Ureter (tissue), 1 donor: ENCODE measurements at regions not wholly inside any gene's neighbourhood (a gene's known extent, or its start where the extent isn't known, plus 50 kb on each side); places are given as distances from the start of the nearest gene placed in this dataset.

ENCODE experiments used
- DNase-seq: peaks from one replicate; pipeline ENCODE4 v3.0.0-alpha.2; 2020; ENCODE audit warnings: low spot score
- donor health status: DM: yes; HTN: yes; CAD: no.

- no peak for DNase-seq
These were observed 286.8 kb downstream of the LMO4 start for GRCh38 chr1:87615491-87615890.

GRCh38 chr1:87615901-87616300, 287.2 kb downstream of the LMO4 start:
- DNase-seq: no peak

DNA sequence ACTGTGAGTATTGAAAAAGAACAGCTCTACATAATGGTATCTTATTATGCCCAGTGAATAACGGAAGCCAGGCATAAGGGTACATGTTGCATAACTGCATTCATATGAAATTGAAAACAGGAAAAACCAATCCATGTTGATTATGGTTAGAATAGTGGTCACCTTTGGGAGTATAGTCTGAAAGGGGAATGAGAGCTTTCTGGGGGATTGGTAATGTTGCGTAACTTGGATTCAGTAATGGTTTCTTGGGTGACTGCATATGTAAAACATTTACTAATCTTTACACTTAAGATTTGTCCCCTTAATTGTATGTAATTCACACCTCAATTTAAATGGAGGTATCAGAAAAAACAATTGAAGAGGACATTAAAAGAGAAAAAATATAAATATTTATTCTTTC, 292.1 kb downstream of the LMO4 start:
- DNase-seq: no peak

DNA sequence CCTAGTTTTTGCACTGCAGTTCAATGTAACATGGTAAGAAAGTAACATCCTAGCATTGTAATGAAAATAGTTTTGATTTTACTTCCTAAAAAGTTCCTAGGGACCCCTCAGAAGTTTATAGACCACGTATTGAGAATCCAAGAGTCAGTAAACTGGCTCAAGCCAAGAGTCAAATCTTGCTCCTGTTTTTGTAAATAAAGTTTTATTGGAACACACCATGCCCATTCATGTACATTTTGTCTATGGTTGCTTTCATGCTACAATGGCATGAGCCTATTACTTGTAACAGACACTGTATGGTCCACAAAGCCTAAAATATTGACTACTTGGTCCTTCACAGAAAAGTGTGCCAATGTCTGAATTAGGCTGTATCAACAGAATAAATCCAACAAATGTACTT, 301.0 kb downstream of the LMO4 start:
- DNase-seq: no peak

GRCh38 chr1:87632232-87632631, 303.6 kb downstream of the LMO4 start:
- DNase-seq: no peak

DNA sequence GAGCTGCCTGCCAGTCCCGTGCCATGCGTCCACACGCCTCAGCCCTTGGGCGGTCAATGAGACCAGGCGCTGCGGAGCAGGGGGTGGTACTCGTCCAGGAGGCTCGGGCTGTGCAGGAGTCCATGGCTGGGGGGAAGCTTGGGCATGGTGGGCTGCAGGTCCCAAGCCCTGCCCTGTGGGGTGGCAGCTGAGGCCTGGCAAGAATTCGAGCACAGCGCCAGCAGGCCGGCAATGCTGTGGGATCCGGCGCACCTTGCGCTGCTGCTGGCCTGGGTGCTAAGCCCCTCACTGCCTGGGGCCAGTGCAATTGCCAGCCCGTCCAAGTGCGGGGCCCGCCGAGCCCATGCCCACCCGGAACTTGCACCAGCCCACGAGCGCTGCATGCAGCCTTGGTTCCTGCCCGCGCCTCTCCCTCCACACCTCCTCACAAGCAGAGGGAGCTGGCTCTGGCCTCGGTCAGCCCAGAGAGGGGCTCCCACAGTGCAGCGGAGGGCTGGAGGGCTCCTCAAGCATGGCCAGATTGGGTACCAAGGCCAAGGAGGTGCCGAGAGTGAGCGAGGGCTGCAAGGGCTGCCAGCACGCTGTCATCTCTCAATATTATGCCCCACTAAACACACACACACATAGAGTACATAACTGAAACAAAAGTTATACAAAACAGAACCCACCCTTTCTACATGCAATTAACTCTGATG, 307.7 kb downstream of the LMO4 start:
- no peak for DNase-seq

DNA sequence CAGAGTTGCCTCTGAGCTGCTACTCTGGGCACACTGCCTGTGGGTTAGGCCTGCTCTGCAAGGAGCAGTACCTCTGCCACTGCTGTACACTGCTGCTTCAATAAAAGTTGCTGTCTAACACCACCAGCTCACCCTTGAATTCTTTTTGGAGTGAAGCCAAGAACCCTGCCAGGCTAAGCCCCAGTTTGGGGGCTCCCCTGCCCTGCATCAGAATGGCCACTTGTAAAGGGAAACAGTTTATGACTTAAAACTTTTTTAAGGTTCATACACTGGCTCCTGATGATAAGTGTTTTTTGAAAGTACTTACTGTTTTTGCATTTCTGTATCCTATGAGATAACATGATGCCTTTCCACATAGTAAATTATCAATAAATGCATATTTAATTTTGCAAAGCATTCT, 310.0 kb downstream of the LMO4 start:
- no peak for DNase-seq

DNA sequence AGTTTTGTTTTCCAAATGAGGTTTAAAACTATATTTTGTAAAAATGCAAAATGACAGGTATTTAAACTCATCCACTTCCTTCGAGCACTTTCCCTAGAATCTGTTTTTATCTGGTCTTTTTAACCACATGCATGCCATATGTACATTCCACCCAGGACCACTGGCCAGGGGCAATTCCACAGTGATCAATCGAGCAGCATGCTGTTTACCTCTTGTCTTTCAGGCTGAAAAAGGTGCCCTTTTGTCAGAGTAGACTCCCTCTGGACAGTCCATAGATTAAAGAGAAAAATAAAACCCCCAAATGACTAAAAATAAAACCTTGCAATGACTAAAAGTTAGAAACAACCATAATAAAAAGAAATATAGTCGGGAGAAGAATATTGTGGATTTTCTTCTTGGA, 313.3 kb downstream of the LMO4 start:
- DNase-seq: no peak

DNA sequence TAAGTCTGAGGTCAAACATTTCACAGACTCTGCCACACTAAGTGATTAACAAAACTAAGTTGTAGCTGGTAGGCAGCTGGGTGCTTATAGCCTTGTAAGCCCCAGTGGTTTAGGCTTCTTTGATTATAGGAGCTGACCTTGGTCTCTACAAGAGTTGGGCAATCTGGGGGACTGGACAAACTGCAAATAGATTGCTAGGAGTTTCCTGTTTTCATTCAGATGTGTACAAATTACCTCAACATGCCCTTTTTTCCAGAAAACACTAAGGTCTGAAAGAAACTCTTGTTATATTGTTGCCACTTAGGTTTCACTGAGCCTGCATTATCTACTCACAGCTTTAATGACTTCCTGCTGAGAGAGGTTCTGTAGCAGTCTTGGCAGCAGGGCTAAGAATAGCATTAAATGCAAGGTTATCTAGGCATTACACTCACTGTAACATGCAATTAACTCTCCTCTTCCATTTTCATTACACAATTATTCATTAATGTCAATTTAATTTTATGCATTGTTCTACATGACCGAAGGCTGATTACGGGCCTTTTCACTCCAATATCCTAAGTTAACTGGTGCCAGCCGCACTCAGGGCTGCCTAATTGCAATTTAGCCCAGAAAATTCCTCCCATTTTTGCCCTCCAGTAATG, 314.0 kb downstream of the LMO4 start:
- DNase-seq: no peak

DNA sequence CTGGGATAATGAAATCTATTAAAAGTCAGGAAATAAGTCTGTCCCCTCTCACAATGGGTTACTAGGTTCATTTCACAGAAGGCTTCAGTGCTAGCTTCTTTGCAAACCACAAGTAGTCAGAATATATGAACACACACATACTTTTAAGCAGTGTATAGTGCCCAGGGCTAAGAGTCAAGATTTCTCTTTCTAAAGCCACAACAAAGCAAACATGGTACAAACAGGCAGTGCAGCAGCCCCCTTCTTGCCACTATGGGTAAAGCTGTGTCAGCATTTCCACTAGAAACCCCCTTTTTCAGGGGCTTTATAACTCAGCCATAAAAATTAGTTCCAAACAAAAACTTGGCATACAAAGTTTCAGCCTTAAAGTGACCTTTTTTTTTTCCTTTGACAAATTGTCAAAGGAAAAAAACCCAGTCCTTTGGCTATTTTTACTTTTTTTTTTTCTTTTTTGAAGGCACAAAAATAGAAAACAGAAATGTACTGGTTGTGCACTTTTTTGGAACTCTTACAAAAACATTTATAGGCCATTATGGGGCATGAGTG, 315.4 kb downstream of the LMO4 start:
- DNase-seq: no peak

- no peak for DNase-seq
These were observed 316.0 kb downstream of the LMO4 start for GRCh38 chr1:87644579-87645190.

DNA sequence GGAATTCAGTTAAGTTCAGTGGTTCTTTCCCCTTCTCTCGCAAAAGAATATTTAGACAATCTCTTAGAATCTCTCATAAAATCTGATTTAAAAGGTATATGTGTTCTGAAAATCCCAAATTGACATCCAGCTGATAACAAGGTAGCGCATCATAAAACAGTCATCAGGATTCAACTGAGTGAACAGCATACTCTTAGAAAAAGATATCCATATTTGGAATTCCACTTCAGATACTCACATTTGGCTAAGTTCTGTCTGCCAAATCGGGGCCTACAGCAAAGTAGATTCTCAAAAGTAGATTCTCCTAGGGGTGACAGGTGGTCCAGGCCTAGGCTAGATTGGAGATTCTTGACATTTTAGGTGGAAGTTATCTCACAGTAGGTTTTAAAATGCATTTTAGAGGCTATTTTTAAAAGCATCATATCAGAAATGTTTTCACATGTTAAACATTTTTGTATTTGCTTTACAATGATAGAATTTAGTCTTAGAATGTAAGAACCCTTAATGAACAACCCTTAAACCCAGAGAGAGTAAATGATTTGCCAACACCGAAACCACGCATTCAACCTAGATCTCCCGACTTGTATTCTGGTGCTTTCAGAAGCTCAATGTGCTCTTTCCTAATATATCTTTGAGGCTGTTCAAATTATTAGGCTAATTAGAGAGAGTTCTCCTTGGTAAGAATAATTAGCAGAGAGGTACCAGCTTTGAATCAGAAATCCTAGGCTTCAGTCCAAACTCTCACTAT, 318.9 kb downstream of the LMO4 start:
- no peak for DNase-seq

GRCh38 chr1:87648323-87649119, 319.8 kb downstream of the LMO4 start:
- no peak for DNase-seq

- no peak for DNase-seq
These were observed 321.6 kb downstream of the LMO4 start for GRCh38 chr1:87650306-87650705.

GRCh38 chr1:87652176-87652575, 323.5 kb downstream of the LMO4 start:
- no peak for DNase-seq

DNA sequence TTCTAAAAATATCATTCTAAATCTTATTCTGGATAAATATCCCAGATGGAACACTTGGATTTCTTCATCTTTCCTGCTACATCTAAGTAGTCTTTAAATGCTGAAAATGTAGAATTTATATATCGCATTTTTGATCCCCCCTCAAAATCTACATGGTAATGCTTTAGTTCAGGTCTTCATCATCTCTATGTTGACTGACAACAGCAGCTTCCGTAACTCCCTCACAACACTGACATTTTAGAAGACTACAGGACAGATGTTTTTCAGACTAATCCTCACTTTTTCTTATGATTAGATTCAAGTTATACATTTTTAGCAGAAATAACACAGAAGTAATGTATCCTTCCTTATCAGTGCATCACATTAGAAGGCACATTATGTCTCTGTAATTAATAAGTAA, 336.5 kb downstream of the LMO4 start:
- DNase-seq: no peak

- no peak for DNase-seq
These were observed 338.0 kb downstream of the LMO4 start for GRCh38 chr1:87666681-87667080.

GRCh38 chr1:87669674-87670073, 341.0 kb downstream of the LMO4 start:
- DNase-seq: no peak

- DNase-seq: no peak
These were observed 344.6 kb downstream of the LMO4 start for GRCh38 chr1:87673309-87673708.

DNA sequence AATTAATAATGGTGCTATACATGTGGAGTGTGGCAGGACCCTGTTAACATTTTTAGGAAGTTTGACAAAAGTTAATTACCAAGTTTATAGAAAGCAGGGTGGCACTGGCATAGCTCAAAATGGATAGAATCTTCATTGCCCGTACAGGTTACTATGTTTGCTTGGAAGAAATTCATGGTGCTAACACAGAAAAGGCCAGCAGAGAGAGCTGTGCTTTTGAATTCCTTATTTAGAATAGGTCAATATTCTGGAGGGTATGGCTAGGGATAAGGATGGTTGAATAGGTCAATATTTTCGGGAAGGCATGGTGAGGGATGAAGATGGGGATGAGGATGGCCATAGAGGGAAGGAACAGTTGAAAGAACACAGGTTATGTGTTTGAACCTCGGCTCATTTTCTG, 345.1 kb downstream of the LMO4 start:
- no peak for DNase-seq

DNA sequence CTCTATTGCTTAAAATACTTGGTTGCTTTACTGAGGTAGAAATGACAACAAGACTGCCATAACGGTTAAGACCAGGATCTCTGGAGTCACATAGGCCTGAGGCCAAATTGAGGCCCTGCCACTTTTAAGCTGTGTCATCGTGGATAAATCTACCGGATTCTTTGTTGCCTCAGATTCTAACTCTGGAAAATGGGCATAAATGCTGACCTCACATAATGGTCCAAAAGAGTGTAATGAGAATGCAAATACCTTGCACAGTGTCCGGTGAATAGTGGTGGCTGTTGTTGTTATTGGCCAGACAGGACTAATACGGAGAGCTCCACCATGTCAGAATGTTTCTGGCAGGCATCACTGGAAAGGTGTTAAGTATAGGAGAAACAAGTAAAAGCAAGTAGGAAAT, 346.1 kb downstream of the LMO4 start:
- DNase-seq: no peak

- DNase-seq: no peak
These were observed 349.6 kb downstream of the LMO4 start for GRCh38 chr1:87678266-87678665.
